ENCODE measurements at regions not wholly inside any gene's neighbourhood (a gene's known extent, or its start where the extent isn't known, plus 50 kb on each side); places are given as distances from the start of the nearest gene placed in this dataset.

GRCh38 chr12:107590413-107590812 is 95.2 kb upstream of the PWP1 start:
- TF ChIP-seq, protein P1, sequence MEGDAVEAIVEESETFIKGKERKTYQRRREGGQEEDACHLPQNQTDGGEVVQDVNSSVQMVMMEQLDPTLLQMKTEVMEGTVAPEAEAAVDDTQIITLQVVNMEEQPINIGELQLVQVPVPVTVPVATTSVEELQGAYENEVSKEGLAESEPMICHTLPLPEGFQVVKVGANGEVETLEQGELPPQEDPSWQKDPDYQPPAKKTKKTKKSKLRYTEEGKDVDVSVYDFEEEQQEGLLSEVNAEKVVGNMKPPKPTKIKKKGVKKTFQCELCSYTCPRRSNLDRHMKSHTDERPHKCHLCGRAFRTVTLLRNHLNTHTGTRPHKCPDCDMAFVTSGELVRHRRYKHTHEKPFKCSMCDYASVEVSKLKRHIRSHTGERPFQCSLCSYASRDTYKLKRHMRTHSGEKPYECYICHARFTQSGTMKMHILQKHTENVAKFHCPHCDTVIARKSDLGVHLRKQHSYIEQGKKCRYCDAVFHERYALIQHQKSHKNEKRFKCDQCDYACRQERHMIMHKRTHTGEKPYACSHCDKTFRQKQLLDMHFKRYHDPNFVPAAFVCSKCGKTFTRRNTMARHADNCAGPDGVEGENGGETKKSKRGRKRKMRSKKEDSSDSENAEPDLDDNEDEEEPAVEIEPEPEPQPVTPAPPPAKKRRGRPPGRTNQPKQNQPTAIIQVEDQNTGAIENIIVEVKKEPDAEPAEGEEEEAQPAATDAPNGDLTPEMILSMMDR (IDR thresholded peaks at IDR 0.05; ENCODE audit: poor library complexity): no peak
- TF ChIP-seq EZH2 (IDR thresholded peaks at IDR 0.05; ENCODE audit: borderline replicate concordance) (no peak), EZH2phosphoT487 (IDR thresholded peaks at IDR 0.05; ENCODE audit: low read depth, severe bottlenecking, unreplicated experiment) (no peak)
